ENCODE measurements at regions not wholly inside any gene's neighbourhood (a gene's known extent, or its start where the extent isn't known, plus 50 kb on each side); places are given as distances from the start of the nearest gene placed in this dataset.

DNA sequence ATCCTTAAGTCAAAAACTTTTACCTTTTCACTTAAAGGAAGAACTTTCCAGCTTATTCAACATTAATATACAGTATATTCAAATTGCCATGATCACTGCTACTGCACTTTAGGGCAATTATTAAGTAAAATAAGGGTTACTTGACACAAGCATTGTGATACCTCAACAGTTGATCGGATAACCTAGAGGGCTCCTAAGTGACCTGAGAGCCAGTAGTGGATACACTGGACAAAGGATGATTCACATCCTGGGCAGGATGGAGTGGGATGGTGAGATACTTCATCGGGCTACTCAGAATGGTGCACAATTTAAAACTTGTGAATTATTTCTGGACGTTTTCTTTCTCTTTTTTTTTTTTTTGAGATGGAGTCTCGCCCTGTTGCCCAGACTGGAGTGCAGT, 54.5 kb upstream of the PPM1J start:
- TF ChIP-seq, protein P1, sequence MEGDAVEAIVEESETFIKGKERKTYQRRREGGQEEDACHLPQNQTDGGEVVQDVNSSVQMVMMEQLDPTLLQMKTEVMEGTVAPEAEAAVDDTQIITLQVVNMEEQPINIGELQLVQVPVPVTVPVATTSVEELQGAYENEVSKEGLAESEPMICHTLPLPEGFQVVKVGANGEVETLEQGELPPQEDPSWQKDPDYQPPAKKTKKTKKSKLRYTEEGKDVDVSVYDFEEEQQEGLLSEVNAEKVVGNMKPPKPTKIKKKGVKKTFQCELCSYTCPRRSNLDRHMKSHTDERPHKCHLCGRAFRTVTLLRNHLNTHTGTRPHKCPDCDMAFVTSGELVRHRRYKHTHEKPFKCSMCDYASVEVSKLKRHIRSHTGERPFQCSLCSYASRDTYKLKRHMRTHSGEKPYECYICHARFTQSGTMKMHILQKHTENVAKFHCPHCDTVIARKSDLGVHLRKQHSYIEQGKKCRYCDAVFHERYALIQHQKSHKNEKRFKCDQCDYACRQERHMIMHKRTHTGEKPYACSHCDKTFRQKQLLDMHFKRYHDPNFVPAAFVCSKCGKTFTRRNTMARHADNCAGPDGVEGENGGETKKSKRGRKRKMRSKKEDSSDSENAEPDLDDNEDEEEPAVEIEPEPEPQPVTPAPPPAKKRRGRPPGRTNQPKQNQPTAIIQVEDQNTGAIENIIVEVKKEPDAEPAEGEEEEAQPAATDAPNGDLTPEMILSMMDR (conservative IDR thresholded peaks at IDR 0.05; ENCODE audit: low read depth, low read length), result no peak
- TF ChIP-seq SMC3 (IDR thresholded peaks at IDR 0.05; ENCODE audit: low read depth, low read length) (no peak), RAD21 (IDR thresholded peaks at IDR 0.05; ENCODE audit: low read length) (no peak), FOS (IDR thresholded peaks at IDR 0.05; ENCODE audit: low read depth, low read length) (no peak), MAFK (IDR thresholded peaks at IDR 0.05; ENCODE audit: low read depth, low read length) (no peak), POLR2A (IDR thresholded peaks at IDR 0.05; ENCODE audit: low read depth, low read length) (no peak), BHLHE40 (IDR thresholded peaks at IDR 0.05; ENCODE audit: low read depth, low read length) (no peak), MAZ (IDR thresholded peaks at IDR 0.05; ENCODE audit: borderline replicate concordance, low read depth, low read length) (no peak), NFE2L2 (IDR thresholded peaks at IDR 0.05; ENCODE audit: low read depth, low read length) (no peak), MXI1 (IDR thresholded peaks at IDR 0.05; ENCODE audit: borderline replicate concordance, low read depth, low read length) (no peak)
- TF ChIP-seq, protein P2, sequence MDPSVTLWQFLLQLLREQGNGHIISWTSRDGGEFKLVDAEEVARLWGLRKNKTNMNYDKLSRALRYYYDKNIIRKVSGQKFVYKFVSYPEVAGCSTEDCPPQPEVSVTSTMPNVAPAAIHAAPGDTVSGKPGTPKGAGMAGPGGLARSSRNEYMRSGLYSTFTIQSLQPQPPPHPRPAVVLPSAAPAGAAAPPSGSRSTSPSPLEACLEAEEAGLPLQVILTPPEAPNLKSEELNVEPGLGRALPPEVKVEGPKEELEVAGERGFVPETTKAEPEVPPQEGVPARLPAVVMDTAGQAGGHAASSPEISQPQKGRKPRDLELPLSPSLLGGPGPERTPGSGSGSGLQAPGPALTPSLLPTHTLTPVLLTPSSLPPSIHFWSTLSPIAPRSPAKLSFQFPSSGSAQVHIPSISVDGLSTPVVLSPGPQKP (IDR thresholded peaks at IDR 0.05; ENCODE audit: borderline replicate concordance, low read depth, low read length), result no peak

Measured in IMR-90 (cell line).